ENCODE measurements at regions not wholly inside any gene's neighbourhood (a gene's known extent, or its start where the extent isn't known, plus 50 kb on each side); places are given as distances from the start of the nearest gene placed in this dataset.

DNA sequence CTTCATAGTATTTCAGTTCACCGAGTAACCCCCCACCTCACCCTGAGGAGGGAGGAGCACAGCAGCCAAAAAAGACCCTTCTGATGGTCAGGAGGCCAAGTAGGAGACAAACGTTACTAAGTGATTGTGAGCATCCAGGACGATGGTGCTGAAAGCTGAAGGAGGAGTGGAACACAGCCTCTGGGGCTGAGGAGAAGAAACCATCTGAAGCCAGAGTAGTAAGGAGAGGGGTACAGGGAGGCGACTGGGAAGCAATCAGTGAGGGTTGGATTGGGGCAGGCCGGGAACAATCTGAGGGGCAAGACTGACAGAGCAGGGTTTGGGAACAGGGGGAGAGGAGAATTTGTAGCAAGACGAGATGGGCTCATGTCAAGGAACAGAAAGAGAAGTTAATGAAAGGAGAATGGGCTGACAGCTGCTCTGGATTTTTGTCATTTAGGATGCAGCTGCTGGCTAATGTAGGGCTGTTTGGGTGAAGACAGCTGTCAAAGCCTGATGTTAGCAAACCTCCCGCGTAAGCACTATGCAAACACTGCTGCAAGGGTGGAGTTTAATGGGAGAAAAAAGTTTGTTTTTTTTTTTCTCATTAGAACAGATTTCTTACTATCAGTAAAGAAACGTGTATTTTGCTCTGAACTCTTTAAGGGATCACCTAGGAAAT is 622.2 kb downstream of the EDEM1 start:
- ChIA-PET POLR2A (ENCODE audit: unreplicated experiment) (no interaction called here), CTCF (no interaction called here)
- Histone ChIP-seq H3K9me3 (ENCODE audit: insufficient read depth, low read depth) (no peaks in the 10 kb centered on the region), H3K27me3 (ENCODE audit: insufficient read depth, low read depth) (no peaks in the 10 kb centered on the region), H3K4me1 (replicated peaks; ENCODE audit: insufficient read depth) (no peaks in the 10 kb centered on the region), H3K4me3 (no peak overlapping the region), H2AFZ (no peak overlapping the region), H3K9me2 (ENCODE audit: insufficient read depth) (no peaks in the 10 kb centered on the region), H3K79me2 (ENCODE audit: low read depth) (no peaks in the 10 kb centered on the region), H4K20me1 (ENCODE audit: insufficient read depth) (no peaks in the 10 kb centered on the region), H3F3A (ENCODE audit: insufficient read depth, low read depth) (no peaks in the 10 kb centered on the region), H3K36me3 (ENCODE audit: low read depth) (no peaks in the 10 kb centered on the region), H3K4me2 (no peak overlapping the region), H3K27ac (no peak overlapping the region)
- TF ChIP-seq, protein P1, sequence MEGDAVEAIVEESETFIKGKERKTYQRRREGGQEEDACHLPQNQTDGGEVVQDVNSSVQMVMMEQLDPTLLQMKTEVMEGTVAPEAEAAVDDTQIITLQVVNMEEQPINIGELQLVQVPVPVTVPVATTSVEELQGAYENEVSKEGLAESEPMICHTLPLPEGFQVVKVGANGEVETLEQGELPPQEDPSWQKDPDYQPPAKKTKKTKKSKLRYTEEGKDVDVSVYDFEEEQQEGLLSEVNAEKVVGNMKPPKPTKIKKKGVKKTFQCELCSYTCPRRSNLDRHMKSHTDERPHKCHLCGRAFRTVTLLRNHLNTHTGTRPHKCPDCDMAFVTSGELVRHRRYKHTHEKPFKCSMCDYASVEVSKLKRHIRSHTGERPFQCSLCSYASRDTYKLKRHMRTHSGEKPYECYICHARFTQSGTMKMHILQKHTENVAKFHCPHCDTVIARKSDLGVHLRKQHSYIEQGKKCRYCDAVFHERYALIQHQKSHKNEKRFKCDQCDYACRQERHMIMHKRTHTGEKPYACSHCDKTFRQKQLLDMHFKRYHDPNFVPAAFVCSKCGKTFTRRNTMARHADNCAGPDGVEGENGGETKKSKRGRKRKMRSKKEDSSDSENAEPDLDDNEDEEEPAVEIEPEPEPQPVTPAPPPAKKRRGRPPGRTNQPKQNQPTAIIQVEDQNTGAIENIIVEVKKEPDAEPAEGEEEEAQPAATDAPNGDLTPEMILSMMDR (conservative IDR thresholded peaks at IDR 0.05) = no peak
- TF ChIP-seq EZH2 (IDR thresholded peaks at IDR 0.05; ENCODE audit: low read depth) = no peak
- DNase-seq = no peak
- intact Hi-C loops (cut with micrococcal nuclease; ENCODE audit: unreplicated experiment) = no loop called here
- no TSS peak for BruUV-seq (replicated peaks)

DNA sequence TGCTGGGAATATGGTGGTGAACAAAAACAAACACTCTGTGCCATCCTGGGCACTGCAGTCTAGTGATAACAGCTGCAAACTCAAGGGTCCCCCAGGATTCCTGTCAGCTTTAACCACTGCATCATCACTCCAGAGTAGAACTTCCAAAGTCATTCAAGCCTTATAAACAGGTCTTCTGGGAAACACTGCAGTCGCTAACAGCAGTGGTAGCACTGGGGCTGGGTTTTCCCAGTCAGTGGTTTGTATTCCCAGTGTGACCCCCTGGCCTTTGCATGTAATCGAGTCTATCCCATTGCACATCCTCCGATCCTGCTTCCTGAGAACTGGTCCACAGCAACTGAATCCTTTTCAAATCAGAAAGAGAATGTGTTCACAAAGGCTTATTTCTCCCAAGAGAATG is 623.5 kb downstream of the EDEM1 start:
- no peaks in the 10 kb centered on the region for H3K79me2 ChIP-seq (ENCODE audit: low read depth)
- no peak overlapping the region for H2AFZ ChIP-seq
- intact Hi-C loops (cut with micrococcal nuclease; ENCODE audit: unreplicated experiment) = no loop called here
- no peak for TF ChIP-seq EZH2 (IDR thresholded peaks at IDR 0.05; ENCODE audit: low read depth)
- TF ChIP-seq, protein P1 (conservative IDR thresholded peaks at IDR 0.05) = no peak
- H4K20me1 ChIP-seq (ENCODE audit: insufficient read depth) = no peaks in the 10 kb centered on the region
- no peaks in the 10 kb centered on the region for H3K4me1 ChIP-seq (replicated peaks; ENCODE audit: insufficient read depth)
- no peaks in the 10 kb centered on the region for H3K9me3 ChIP-seq (ENCODE audit: insufficient read depth, low read depth)
- no peak overlapping the region for H3K4me3 ChIP-seq
- ChIA-PET CTCF (no interaction called here), POLR2A (ENCODE audit: unreplicated experiment) (interaction anchor here (0.6 kb wide), 1 partner anchor 583 kb away, joined by 4 read pairs; no protein-coding TSS in a partner anchor)
- no peaks in the 10 kb centered on the region for H3K36me3 ChIP-seq (ENCODE audit: low read depth)
- no peak overlapping the region for H3K4me2 ChIP-seq
- no TSS peak for BruUV-seq (replicated peaks)
- no peak overlapping the region for H3K27ac ChIP-seq
- H3K27me3 ChIP-seq (ENCODE audit: insufficient read depth, low read depth) = no peaks in the 10 kb centered on the region
- no peaks in the 10 kb centered on the region for H3K9me2 ChIP-seq (ENCODE audit: insufficient read depth)
- no peak for DNase-seq
- H3F3A ChIP-seq (ENCODE audit: insufficient read depth, low read depth) = no peaks in the 10 kb centered on the region

DNA sequence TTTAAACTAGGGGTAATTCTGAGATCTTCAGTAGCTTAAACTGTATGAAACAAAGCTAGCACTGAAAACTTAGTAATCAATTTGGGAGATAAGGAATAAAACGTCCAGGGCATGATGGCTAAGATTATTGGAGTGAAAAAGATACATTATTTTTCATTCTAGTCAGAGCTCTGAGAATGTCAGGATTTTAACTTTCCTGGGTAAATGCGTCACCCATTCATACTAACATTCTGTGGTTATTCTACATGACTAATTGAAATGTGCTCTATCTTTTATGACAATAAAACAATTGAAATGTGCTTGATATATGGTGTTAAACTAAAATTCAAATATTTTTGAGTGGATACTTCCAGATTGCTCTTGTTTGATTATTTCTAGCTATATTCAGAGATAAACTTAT is 626.0 kb downstream of the EDEM1 start:
- intact Hi-C loops (cut with micrococcal nuclease; ENCODE audit: unreplicated experiment) = no loop called here
- CTCF ChIA-PET = no interaction called here
- no peaks in the 10 kb centered on the region for H3K9me3 ChIP-seq (ENCODE audit: insufficient read depth, low read depth)
- H3K27ac ChIP-seq = no peak overlapping the region
- no peaks in the 10 kb centered on the region for H4K20me1 ChIP-seq (ENCODE audit: insufficient read depth)
- H3K36me3 ChIP-seq (ENCODE audit: low read depth) = no peaks in the 10 kb centered on the region
- no peaks in the 10 kb centered on the region for H3K79me2 ChIP-seq (ENCODE audit: low read depth)
- H3K4me1 ChIP-seq (replicated peaks; ENCODE audit: insufficient read depth) = no peaks in the 10 kb centered on the region
- H3K4me3 ChIP-seq = no peak overlapping the region
- H3K4me2 ChIP-seq = no peak overlapping the region
- H3F3A ChIP-seq (ENCODE audit: insufficient read depth, low read depth) = no peaks in the 10 kb centered on the region
- H3K9me2 ChIP-seq (ENCODE audit: insufficient read depth) = no peaks in the 10 kb centered on the region
- H2AFZ ChIP-seq = no peak overlapping the region
- no peaks in the 10 kb centered on the region for H3K27me3 ChIP-seq (ENCODE audit: insufficient read depth, low read depth)
- TF ChIP-seq, protein P1 (conservative IDR thresholded peaks at IDR 0.05) = no peak
- DNase-seq = no peak
- BruUV-seq (replicated peaks) = no TSS peak
- POLR2A ChIA-PET (ENCODE audit: unreplicated experiment) = no interaction called here
